SK-N-SH (cell line): ENCODE measurements at regions not wholly inside any gene's neighbourhood (a gene's known extent, or its start where the extent isn't known, plus 50 kb on each side); places are given as distances from the start of the nearest gene placed in this dataset.

Source experiments
- CTCF ChIA-PET: fragments of 300-600, 350-600 bp; formaldehyde crosslinking; extraction: SDS; loops from one replicate; lab custom pipeline; 2021; lab: Yijun Ruan, JAX
- POLR2A ChIA-PET: fragments of 350-600 bp; sonication (Branson Sonifier 250); formaldehyde crosslinking; extraction: SDS; loops from one replicate; lab custom pipeline; 2020; ENCODE audit warnings: antibody characterized with exemption, inconsistent platforms; lab: Yijun Ruan, JAX
- DNase-seq: peaks from one replicate; pipeline ENCODE4 v3.0.0; 2012
- H2AFZ ChIP-seq: fragments of 200-600 bp; sonication (generic); 2 replicates; pipeline ENCODE4 v1.8.1; 2016; ENCODE audit warnings: antibody characterized with exemption, mild to moderate bottlenecking, low read depth
- H3F3A ChIP-seq: fragments of 200-600 bp; sonication (generic); replicated peaks from 2 replicates; pipeline ENCODE3; 2016; ENCODE audit warnings: antibody characterized with exemption, mild to moderate bottlenecking; ENCODE audit not compliant: insufficient read depth
- H3K27ac ChIP-seq, 2 experiments: fragments of 200-500 bp in 1 of 2; fragments of 200-600 bp in 1 of 2; sonication (Bioruptor generic) in 1 of 2; sonication (generic), shearing (Covaris generic) in 1 of 2; 2 replicates each; pipeline versions ENCODE4 v1.5.1 to v1.6.1; 2014 to 2016; ENCODE audit warnings: low read depth in 2 of 2, inconsistent platforms in 1 of 2, low read length in 1 of 2, mild to moderate bottlenecking in 1 of 2, mixed read lengths in 1 of 2
- H3K27me3 ChIP-seq: fragments of 200-600 bp; sonication (generic), shearing (Covaris generic); 2 replicates; pipeline ENCODE4 v1.6.1; 2016; ENCODE audit warnings: mixed run types; ENCODE audit not compliant: insufficient read depth
- H3K36me3 ChIP-seq, 2 experiments: fragments of 200-500 bp in 1 of 2; fragments of 200-600 bp in 1 of 2; sonication (Bioruptor generic) in 1 of 2; sonication (generic) in 1 of 2; replicated peaks in 1 of 2; 2 replicates each; pipeline versions ENCODE3 to v1.5.1; 2014 to 2016; ENCODE audit warnings: low read length in 1 of 2, mild to moderate bottlenecking in 1 of 2; ENCODE audit not compliant: insufficient read depth in 2 of 2, control insufficient read depth in 1 of 2
- H3K4me1 ChIP-seq, 2 experiments: fragments of 200-500 bp in 1 of 2; fragments of 200-600 bp in 1 of 2; sonication (Bioruptor generic) in 1 of 2; sonication (generic), shearing (Covaris generic) in 1 of 2; 2 replicates each; pipeline versions ENCODE4 v1.5.1 to v1.6.1; 2014 to 2016; ENCODE audit warnings: low read depth in 1 of 2, low read length in 1 of 2, mixed run types in 1 of 2; ENCODE audit not compliant: insufficient read depth in 2 of 2, control insufficient read depth in 1 of 2
- H3K4me2 ChIP-seq: fragments of 200-600 bp; sonication (generic), shearing (Covaris generic); 2 replicates; pipeline ENCODE4 v1.6.1; 2017; ENCODE audit warnings: mixed run types
- H3K4me3 ChIP-seq, 2 experiments: fragments of 200-500 bp in 1 of 2; fragments of 200-600 bp in 1 of 2; sonication (Bioruptor generic) in 1 of 2; sonication (generic), shearing (Covaris generic) in 1 of 2; 2 replicates each; pipeline versions ENCODE4 v1.5.1 to v1.8.1; 2014 to 2016; ENCODE audit warnings: low read depth in 2 of 2, inconsistent platforms in 1 of 2, low read length in 1 of 2, mild to moderate bottlenecking in 1 of 2, mixed read lengths in 1 of 2, moderate library complexity in 1 of 2
- H3K79me2 ChIP-seq: fragments of 200-600 bp; sonication (generic); 2 replicates; pipeline ENCODE4 v1.8.1; 2017; ENCODE audit warnings: mild to moderate bottlenecking; ENCODE audit not compliant: insufficient read depth
- H3K9ac ChIP-seq: fragments of 200-600 bp; sonication (generic); 2 replicates; pipeline ENCODE4 v1.6.1; 2017; ENCODE audit warnings: mixed run types
- H3K9me2 ChIP-seq: fragments of 200-600 bp; sonication (generic); 2 replicates; pipeline ENCODE4 v1.6.1; 2017; ENCODE audit warnings: mixed run types
- H3K9me3 ChIP-seq: fragments of 200-600 bp; sonication (generic); 2 replicates; pipeline ENCODE4 v1.6.1; 2017; ENCODE audit warnings: mixed run types, mild to moderate bottlenecking, moderate library complexity
- H4K20me1 ChIP-seq: fragments of 200-600 bp; sonication (generic); 2 replicates; pipeline ENCODE4 v1.6.1; 2017; ENCODE audit warnings: mild to moderate bottlenecking, mixed run types; ENCODE audit not compliant: insufficient read depth
- ELF1 ChIP-seq: IDR thresholded peaks from 2 replicates; pipeline ENCODE4 v1.4.0; 2012
- FOSL2 ChIP-seq: IDR thresholded peaks from 2 replicates; pipeline ENCODE4 v1.4.0; 2012; ENCODE audit warnings: low read depth, mild to moderate bottlenecking, moderate library complexity, borderline replicate concordance
- JUND ChIP-seq: IDR thresholded peaks from 2 replicates; pipeline ENCODE4 v1.4.0; 2012
- POLR2AphosphoS5 ChIP-seq: IDR thresholded peaks from 2 replicates; pipeline ENCODE4 v1.6.1; 2012; ENCODE audit warnings: low read depth, low read length
- RAD21 ChIP-seq: IDR thresholded peaks from 2 replicates; pipeline ENCODE4 v1.6.1; 2012; ENCODE audit warnings: mild to moderate bottlenecking, low read length
- RCOR1 ChIP-seq: fragments of 150-350 bp; IDR thresholded peaks from 2 replicates; pipeline ENCODE4 v1.6.1; 2017; ENCODE audit warnings: antibody characterized with exemption, low read length
- RFX5 ChIP-seq: IDR thresholded peaks from 2 replicates; pipeline ENCODE4 v1.6.1; 2012; ENCODE audit warnings: mild to moderate bottlenecking, improper control_type of control experiment, low read length
- TCF12 ChIP-seq: IDR thresholded peaks from 2 replicates; pipeline ENCODE4 v1.4.0; 2012
- YY1 ChIP-seq: IDR thresholded peaks from 2 replicates; pipeline ENCODE4 v1.4.0; 2012; ENCODE audit warnings: low read depth, mild to moderate bottlenecking
- WGBS: methylation state at CpG from one replicate; pipeline ENCODE4 v1.1.6; 2017; ENCODE audit warnings: low lambda C conversion rate; 5-methylcytosine and 5-hydroxymethylcytosine counted together
- TF ChIP-seq, protein P1 (sequence below): fragments of 150-350 bp; IDR thresholded peaks from 2 replicates; pipeline ENCODE4 v1.6.1; 2017; ENCODE audit warnings: antibody characterized with exemption, low read length, low read depth, borderline replicate concordance
- TF ChIP-seq, protein P2 (sequence below): IDR thresholded peaks from 2 replicates; pipeline ENCODE4 v1.6.1; 2012; ENCODE audit warnings: mild to moderate bottlenecking, low read depth, low read length, moderate library complexity
- TF ChIP-seq, protein P3 (sequence below): IDR thresholded peaks from 2 replicates; pipeline ENCODE4; 2012
- TF ChIP-seq, protein P4 (sequence below): IDR thresholded peaks from 2 replicates; pipeline ENCODE4 v1.4.0; 2012; ENCODE audit warnings: low read depth, borderline replicate concordance

DNA sequence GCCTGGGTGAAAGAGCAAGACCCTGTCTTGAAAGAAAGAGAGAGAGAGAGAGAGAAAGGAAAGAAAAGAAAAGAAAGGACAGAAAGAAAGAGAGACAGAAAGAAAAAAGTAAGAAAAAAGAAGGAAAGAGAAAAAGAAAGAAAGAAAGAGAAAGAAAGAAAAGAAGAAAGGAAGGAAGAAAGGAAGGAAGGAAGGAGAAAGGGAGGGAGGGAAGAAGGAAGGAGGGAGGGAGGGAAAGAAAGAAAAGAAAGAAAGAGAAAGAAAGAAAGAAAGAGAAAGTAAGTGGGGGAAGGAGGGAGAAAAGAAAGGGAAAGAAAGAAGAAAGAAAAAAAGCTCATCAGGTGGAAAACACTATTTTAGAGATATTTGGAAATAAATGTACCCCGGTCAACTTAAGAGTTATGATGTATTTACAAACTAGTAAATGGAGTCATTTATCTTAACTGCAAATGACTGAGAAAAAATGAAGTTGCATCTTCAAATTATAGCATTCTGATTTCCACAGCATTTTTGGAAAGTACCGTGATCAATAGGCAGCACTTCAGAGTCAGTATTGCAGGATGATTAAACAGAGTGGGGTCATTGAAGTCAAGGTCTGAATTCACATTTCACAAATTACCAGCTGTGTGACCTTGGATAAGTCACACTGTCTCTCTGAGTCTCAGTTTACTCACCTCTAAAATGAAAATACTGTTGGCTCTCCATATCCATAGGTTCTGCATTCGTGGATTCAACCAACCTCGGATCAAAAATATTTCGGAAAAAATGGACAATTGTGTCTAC, 64.1 kb upstream of the SMAD1 start:
- Histone ChIP-seq H2AFZ (no peak overlapping the region), H4K20me1 (no peaks in the 10 kb centered on the region), H3K9me2 (no peaks in the 10 kb centered on the region), H3K27me3 (no peaks in the 10 kb centered on the region), H3K4me1 (no peaks in the 10 kb centered on the region), H3K9ac (no peak overlapping the region), H3K4me2 (no peak overlapping the region), H3F3A (no peaks in the 10 kb centered on the region), H3K36me3 (no peaks in the 10 kb centered on the region), H3K9me3 (no peaks in the 10 kb centered on the region), H3K27ac (no peak overlapping the region), H3K79me2 (no peaks in the 10 kb centered on the region), H3K4me3 (no peak overlapping the region)
- CTCF ChIA-PET: no interaction called here
- no peak for DNase-seq
- no peak for TF ChIP-seq FOSL2
- TF ChIP-seq, protein P1, sequence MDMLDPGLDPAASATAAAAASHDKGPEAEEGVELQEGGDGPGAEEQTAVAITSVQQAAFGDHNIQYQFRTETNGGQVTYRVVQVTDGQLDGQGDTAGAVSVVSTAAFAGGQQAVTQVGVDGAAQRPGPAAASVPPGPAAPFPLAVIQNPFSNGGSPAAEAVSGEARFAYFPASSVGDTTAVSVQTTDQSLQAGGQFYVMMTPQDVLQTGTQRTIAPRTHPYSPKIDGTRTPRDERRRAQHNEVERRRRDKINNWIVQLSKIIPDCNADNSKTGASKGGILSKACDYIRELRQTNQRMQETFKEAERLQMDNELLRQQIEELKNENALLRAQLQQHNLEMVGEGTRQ: no peak
- TF ChIP-seq RFX5: no peak
- no peak for TF ChIP-seq RAD21
- TF ChIP-seq YY1: no peak
- TF ChIP-seq RCOR1: no peak
- TF ChIP-seq ELF1: no peak
- TF ChIP-seq JUND: no peak
- TF ChIP-seq TCF12: no peak
- TF ChIP-seq, protein P2, sequence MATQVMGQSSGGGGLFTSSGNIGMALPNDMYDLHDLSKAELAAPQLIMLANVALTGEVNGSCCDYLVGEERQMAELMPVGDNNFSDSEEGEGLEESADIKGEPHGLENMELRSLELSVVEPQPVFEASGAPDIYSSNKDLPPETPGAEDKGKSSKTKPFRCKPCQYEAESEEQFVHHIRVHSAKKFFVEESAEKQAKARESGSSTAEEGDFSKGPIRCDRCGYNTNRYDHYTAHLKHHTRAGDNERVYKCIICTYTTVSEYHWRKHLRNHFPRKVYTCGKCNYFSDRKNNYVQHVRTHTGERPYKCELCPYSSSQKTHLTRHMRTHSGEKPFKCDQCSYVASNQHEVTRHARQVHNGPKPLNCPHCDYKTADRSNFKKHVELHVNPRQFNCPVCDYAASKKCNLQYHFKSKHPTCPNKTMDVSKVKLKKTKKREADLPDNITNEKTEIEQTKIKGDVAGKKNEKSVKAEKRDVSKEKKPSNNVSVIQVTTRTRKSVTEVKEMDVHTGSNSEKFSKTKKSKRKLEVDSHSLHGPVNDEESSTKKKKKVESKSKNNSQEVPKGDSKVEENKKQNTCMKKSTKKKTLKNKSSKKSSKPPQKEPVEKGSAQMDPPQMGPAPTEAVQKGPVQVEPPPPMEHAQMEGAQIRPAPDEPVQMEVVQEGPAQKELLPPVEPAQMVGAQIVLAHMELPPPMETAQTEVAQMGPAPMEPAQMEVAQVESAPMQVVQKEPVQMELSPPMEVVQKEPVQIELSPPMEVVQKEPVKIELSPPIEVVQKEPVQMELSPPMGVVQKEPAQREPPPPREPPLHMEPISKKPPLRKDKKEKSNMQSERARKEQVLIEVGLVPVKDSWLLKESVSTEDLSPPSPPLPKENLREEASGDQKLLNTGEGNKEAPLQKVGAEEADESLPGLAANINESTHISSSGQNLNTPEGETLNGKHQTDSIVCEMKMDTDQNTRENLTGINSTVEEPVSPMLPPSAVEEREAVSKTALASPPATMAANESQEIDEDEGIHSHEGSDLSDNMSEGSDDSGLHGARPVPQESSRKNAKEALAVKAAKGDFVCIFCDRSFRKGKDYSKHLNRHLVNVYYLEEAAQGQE: no peak
- TF ChIP-seq, protein P3, sequence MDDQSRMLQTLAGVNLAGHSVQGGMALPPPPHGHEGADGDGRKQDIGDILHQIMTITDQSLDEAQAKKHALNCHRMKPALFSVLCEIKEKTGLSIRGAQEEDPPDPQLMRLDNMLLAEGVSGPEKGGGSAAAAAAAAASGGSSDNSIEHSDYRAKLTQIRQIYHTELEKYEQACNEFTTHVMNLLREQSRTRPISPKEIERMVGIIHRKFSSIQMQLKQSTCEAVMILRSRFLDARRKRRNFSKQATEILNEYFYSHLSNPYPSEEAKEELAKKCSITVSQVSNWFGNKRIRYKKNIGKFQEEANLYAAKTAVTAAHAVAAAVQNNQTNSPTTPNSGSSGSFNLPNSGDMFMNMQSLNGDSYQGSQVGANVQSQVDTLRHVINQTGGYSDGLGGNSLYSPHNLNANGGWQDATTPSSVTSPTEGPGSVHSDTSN: no peak
- no peak for TF ChIP-seq POLR2AphosphoS5
- TF ChIP-seq, protein P4, sequence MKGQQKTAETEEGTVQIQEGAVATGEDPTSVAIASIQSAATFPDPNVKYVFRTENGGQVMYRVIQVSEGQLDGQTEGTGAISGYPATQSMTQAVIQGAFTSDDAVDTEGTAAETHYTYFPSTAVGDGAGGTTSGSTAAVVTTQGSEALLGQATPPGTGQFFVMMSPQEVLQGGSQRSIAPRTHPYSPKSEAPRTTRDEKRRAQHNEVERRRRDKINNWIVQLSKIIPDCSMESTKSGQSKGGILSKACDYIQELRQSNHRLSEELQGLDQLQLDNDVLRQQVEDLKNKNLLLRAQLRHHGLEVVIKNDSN: no peak
- POLR2A ChIA-PET: no interaction called here
- WGBS: 70% methylated on average over 5 of the region's 5 CpGs
